ENCODE measurements at regions not wholly inside any gene's neighbourhood (a gene's known extent, or its start where the extent isn't known, plus 50 kb on each side); places are given as distances from the start of the nearest gene placed in this dataset.

- TF ChIP-seq CTCF (IDR thresholded peaks at IDR 0.05 in 4 of 5, conservative IDR thresholded peaks at IDR 0.05 in 1 of 5): no peak
- no peak for TF ChIP-seq POLR2A (IDR thresholded peaks at IDR 0.05)
These were observed 81.0 kb downstream of the MIS18A start for GRCh38 chr21:32197896-32198295.

Data from gastrocnemius medialis (tissue), 4 donors.